Mesenteric fat pad (tissue), 1 donor: ENCODE measurements at regions not wholly inside any gene's neighbourhood (a gene's known extent, or its start where the extent isn't known, plus 50 kb on each side); places are given as distances from the start of the nearest gene placed in this dataset.
"Not testable (repeated sequence)": the region's sequence is repeated elsewhere in the genome, so short reads cannot be mapped to it uniquely, and the experiment has no call there.

Experiments
- DNase-seq: peaks from one replicate; pipeline ENCODE4 v3.0.0-alpha.2; 2020; ENCODE audit warnings: low spot score
- donor health status: DM: yes; HTN: yes; CAD: no.

DNA sequence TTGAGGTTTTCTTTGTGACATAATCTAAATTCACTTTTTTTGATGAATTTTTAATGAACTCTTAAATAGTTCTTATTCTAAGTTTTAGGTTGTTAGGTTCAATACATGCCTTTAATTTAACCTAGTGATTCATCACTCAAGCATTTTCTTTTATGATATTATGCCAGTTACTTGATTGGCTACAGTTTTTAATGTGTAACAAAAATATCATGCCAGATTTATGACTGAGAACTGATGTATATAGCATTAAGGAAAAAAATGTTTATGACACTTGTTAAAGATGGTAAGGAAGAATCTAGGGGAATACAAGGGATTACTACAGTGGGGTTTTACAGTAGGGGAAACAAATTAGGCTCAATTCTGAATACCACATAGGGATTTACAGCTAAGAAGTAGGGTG is 103.1 kb downstream of the VGLL3 start:
- no peak for DNase-seq

GRCh38 chr3:86880066-86880465 is 110.9 kb downstream of the VGLL3 start:
- no peak for DNase-seq

GRCh38 chr3:86876504-86877181 is 114.3 kb downstream of the VGLL3 start:
- DNase-seq = not testable (repeated sequence)

DNA sequence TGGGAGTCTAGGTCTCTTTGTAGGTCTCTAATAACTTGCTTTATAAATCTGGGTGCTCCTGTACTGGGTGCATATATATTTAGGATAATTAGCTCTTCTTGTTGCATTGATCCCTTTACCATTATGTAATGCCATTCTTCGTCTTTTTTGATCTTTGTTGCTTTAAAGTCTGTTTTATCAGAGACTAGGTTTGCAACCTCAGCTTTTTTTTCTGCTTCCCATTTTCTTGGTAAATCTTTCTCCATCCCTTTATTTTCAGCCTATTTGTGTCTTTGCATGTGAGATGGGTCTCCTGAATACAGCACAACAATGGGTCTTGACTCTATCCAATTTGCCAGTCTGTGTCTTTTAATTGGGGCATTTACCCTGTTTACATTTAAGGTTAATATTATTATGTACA is 116.2 kb downstream of the VGLL3 start:
- DNase-seq = not testable (repeated sequence)

GRCh38 chr3:86869566-86869965 is 121.4 kb downstream of the VGLL3 start:
- no peak for DNase-seq

- DNase-seq = no peak
These were observed 123.0 kb downstream of the VGLL3 start for GRCh38 chr3:86867982-86868381.

DNA sequence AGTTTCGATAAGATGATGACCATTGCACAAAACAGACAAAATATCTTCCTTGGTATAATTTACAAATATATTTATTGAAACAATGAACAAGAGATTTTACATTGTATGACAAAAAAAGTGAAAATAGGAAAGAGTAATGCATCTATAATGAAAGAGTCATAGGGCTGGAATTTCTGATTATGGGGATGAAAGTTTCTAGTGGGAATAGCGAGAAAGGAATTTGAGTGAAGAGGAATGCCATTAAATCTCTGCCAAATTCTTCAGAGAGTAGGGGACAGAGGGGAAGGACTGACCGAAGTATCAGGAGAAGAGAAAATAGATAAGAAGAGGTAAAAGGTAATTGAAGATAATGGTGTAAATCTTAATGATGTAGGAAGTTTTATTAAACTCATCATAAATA is 125.4 kb downstream of the VGLL3 start:
- DNase-seq = no peak

GRCh38 chr3:86856711-86857110 is 134.2 kb downstream of the VGLL3 start:
- no peak for DNase-seq

DNA sequence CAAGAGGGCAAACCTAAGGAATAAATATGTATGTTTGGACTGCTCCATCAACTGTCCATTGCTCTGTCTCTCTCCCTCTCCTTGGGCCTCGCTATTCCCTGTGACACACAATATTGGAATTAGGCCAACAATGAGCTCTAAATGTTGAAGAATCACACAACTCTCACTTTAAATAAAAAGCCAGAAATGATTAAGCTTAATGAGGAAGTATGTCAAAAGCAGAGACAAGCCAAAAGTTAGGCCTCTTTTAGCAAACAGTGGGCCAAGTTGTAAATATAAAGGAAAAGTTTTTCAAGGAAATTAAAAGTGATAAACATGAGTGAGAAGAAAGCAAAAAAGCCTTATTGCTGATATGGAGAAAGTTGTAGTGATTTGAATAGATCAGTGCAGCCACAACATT is 141.0 kb downstream of the VGLL3 start:
- no peak for DNase-seq

- no peak for DNase-seq
These were observed 145.2 kb downstream of the VGLL3 start for GRCh38 chr3:86845726-86846125.

- DNase-seq = no peak
These were observed 152.0 kb downstream of the VGLL3 start for GRCh38 chr3:86838927-86839326.

DNA sequence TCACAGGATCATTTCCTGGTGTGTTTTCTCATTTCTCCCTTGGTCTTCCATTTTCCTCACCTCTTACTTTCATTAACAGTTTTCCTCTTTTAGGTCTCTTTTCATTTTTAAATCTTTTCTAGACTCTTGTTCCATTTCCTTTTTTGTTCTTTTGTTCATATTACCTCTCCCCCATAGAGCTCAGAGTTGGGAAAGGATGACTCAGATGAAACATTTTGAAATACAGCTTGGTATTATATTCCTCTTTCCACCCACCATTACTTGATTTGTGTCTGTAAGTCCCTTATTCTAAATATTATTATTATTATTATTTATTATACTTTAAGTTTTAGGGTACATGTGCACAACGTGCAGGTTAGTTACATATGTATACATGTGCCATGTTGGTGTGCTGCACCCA is 153.1 kb downstream of the VGLL3 start:
- no peak for DNase-seq

DNA sequence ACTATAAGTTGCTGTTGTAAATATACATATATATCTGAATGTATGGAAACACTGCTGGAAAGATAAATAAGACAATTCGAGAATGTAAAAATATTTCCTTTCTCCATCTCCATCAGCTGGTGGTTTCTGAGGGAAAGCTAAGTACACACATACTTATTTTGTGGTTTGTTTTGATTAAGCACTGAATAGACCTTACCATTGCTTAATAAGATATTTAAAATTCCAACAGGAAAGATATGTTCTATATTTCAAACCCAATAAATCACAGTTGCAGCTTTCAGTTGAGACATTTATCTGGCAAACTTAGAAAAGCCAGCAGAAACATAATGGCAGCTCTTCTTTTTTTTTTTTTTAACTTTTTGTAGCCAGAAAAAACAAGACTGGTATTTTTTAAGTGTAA is 160.4 kb downstream of the VGLL3 start:
- no peak for DNase-seq

- DNase-seq = no peak
These were observed 162.2 kb downstream of the VGLL3 start for GRCh38 chr3:86828751-86829150.

GRCh38 chr3:86827582-86827981 is 163.4 kb downstream of the VGLL3 start:
- not testable (repeated sequence) for DNase-seq

DNA sequence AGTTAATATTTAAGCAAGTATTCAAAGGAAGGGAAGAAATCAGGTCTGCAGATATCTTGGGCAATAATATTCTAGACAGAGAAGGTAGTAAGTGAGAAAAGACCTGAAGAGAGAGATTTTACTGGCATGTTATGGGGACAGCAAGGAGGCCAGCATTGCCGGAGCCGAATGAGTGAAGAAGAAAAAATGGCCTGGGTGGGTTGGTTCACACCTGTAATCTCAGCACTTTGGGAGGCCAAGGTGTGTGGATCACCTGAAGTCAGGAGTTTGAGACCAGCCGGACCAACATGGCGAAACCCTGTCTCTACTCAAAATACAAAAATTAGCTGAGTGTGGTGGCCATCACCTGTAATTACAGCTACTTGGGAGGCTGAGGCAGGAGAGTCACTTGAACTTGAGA is 164.7 kb downstream of the VGLL3 start:
- no peak for DNase-seq

DNA sequence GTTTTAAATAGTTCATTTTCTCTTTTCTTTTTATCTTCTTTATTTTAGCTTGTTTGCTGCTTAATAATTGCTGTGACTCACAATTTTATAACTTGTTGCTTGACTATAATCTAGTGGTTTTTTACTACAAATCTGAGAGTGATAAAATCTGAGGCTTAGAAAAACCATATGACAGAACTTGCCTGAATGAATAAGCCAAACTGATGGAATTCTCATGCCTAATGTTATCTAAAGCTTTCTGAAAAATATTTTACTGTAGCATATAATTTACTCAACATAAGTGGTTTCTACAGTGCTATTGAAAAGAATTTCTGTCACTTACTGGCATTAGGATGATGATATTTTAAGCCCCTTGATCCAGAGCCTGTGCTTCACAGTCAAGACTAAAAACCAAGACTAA is 175.1 kb downstream of the VGLL3 start:
- DNase-seq = no peak

- DNase-seq = no peak
These were observed 175.9 kb downstream of the VGLL3 start for GRCh38 chr3:86814918-86815655.

- DNase-seq = no peak
These were observed 176.6 kb downstream of the VGLL3 start for GRCh38 chr3:86814321-86814720.

DNA sequence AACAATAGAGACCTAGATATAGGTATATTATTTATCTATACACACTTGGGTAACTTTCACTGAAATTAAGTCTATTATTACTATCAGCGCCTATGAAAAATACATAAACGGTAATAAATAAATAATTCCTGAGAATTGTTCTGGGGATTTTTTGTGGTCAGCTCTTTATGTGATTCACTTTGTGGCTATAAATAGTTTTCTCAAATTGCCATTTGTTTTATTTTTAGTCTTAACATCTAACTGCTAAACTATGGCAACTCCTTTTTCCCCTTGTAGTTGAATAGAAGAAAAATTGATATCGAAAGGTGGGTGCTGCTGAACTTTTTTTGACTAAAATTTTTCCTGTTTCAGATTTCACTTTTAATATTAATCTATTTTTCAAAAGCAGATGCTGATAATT is 189.0 kb downstream of the VGLL3 start:
- DNase-seq = no peak

- DNase-seq = no peak
These were observed 189.9 kb downstream of the VGLL3 start for GRCh38 chr3:86801066-86801465.

GRCh38 chr3:86800116-86800515 is 190.8 kb downstream of the VGLL3 start:
- no peak for DNase-seq

DNA sequence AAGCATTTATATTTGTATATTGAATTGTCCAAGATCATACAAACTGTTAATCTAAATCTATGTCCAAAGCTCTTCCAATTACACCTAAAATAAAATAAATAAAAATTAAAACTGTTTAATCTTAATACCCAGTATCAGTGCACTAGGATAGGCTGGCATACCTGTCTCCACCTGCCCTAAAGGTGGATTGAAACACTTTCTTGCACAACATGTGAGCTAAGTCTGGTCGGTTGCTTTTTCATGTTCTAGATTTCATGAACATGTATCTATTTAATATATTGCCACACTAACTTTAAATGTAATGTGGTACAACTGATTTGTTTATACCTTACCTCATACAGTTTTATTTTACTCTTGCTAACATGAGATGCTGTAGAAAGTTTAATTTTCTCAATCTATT is 193.0 kb downstream of the VGLL3 start:
- DNase-seq = no peak
